GM23248 (cell line): ENCODE measurements at regions not wholly inside any gene's neighbourhood (a gene's known extent, or its start where the extent isn't known, plus 50 kb on each side); places are given as distances from the start of the nearest gene placed in this dataset.

Experiments
- DNase-seq: peaks from one replicate; pipeline ENCODE4 v3.0.0-alpha.2; 2015
- H2AFZ ChIP-seq: fragments of 200-600 bp; sonication (generic); 2 replicates; pipeline ENCODE4 v1.6.1; 2016; ENCODE audit warnings: antibody characterized with exemption
- H3F3A ChIP-seq: fragments of 200-600 bp; sonication (generic); 2 replicates; pipeline ENCODE4 v1.6.1; 2016; ENCODE audit warnings: mild to moderate bottlenecking, antibody characterized with exemption, mixed run types; ENCODE audit not compliant: insufficient read depth
- H3K27ac ChIP-seq: fragments of 200-600 bp; sonication (generic); 2 replicates; pipeline ENCODE4 v1.5.1; 2016; ENCODE audit warnings: mild to moderate bottlenecking
- H3K27me3 ChIP-seq: fragments of 200-600 bp; sonication (generic); replicated peaks from 2 replicates; pipeline ENCODE4 v1.6.1; 2016; ENCODE audit warnings: mild to moderate bottlenecking; ENCODE audit not compliant: insufficient read depth
- H3K36me3 ChIP-seq: fragments of 200-600 bp; sonication (generic); 2 replicates; pipeline ENCODE4 v1.6.1; 2016; ENCODE audit warnings: low read depth, mild to moderate bottlenecking
- H3K4me1 ChIP-seq: fragments of 200-600 bp; sonication (generic); 2 replicates; pipeline ENCODE4 v1.6.1; 2016; ENCODE audit warnings: mild to moderate bottlenecking; ENCODE audit not compliant: insufficient read depth
- H3K4me2 ChIP-seq: fragments of 200-600 bp; sonication (generic); one replicate; pipeline ENCODE4 v1.6.1; 2016; ENCODE audit warnings: mild to moderate bottlenecking; ENCODE audit not compliant: unreplicated experiment
- H3K4me3 ChIP-seq: fragments of 200-600 bp; sonication (generic); 2 replicates; pipeline ENCODE4 v1.5.1; 2016; ENCODE audit warnings: mild to moderate bottlenecking
- H3K79me2 ChIP-seq: fragments of 200-600 bp; sonication (generic); 2 replicates; pipeline ENCODE4 v1.6.1; 2016; ENCODE audit warnings: mild to moderate bottlenecking; ENCODE audit not compliant: insufficient read depth
- H3K9ac ChIP-seq: fragments of 200-600 bp; sonication (generic); 2 replicates; pipeline ENCODE4 v1.6.1; 2016; ENCODE audit warnings: mild to moderate bottlenecking
- H3K9me2 ChIP-seq: fragments of 200-600 bp; sonication (generic); 2 replicates; pipeline ENCODE4 v1.6.1; 2016; ENCODE audit warnings: mixed run types, mild to moderate bottlenecking, moderate library complexity; ENCODE audit not compliant: insufficient read depth
- H3K9me3 ChIP-seq: fragments of 200-600 bp; sonication (generic); one replicate; pipeline ENCODE4 v1.6.1; 2017; ENCODE audit warnings: low read depth
- H4K20me1 ChIP-seq: fragments of 200-600 bp; sonication (generic); 2 replicates; pipeline ENCODE4 v1.6.0; 2016; ENCODE audit not compliant: insufficient read depth
- EZH2 ChIP-seq: fragments of 200-600 bp; sonication (generic); IDR thresholded peaks from 2 replicates; pipeline ENCODE4 v1.6.1; 2018; ENCODE audit warnings: antibody characterized with exemption, mild to moderate bottlenecking; ENCODE audit not compliant: insufficient read depth, poor library complexity, severe bottlenecking
- EZH2phosphoT487 ChIP-seq: fragments of 200-600 bp; sonication (generic); IDR thresholded peaks from 2 replicates; pipeline ENCODE4 v1.6.1; 2018; ENCODE audit warnings: antibody characterized with exemption, moderate library complexity, mild to moderate bottlenecking, low read depth; ENCODE audit not compliant: insufficient read depth
- WGBS, 2 experiments: methylation state at CpG; one replicate each; pipeline ENCODE4 v1.1.6; 2015 to 2017; ENCODE audit warnings: low lambda C conversion rate in 2 of 2, low coverage in 1 of 2; ENCODE audit errors: missing lambda C conversion rate in 2 of 2; 5-methylcytosine and 5-hydroxymethylcytosine counted together
- in situ Hi-C: fragments of 300-500 bp; cut with MboI; formaldehyde crosslinking; loops from 2 replicates; pipeline ENCODE4 v1.15.0; 2020

- Histone ChIP-seq H3K36me3 (no peaks in the 10 kb centered on the region), H2AFZ (no peak overlapping the region), H3K27ac (no peak overlapping the region), H3F3A (no peaks in the 10 kb centered on the region), H3K9ac (no peak overlapping the region), H3K27me3 (no peaks in the 10 kb centered on the region), H3K4me1 (no peaks in the 10 kb centered on the region), H4K20me1 (no peaks in the 10 kb centered on the region), H3K9me2 (no peaks in the 10 kb centered on the region), H3K4me2 (no peak overlapping the region), H3K79me2 (no peaks in the 10 kb centered on the region), H3K4me3 (no peak overlapping the region), H3K9me3 (no peaks in the 10 kb centered on the region)
- TF ChIP-seq EZH2phosphoT487 (no peak), EZH2 (no peak)
- in situ Hi-C loops = no loop called here
- WGBS, 2 experiments = 47 to 60% methylated on average over 4 of the region's 4 CpGs
- no peak for DNase-seq
These were observed 696.9 kb upstream of the C9orf72 start for GRCh38 chr9:28270156-28270555.

- H3K9me2 ChIP-seq = no peaks in the 10 kb centered on the region
- TF ChIP-seq EZH2 (no peak), EZH2phosphoT487 (no peak)
- no peak for DNase-seq
- H3K4me2 ChIP-seq = no peak overlapping the region
- no peaks in the 10 kb centered on the region for H3K36me3 ChIP-seq
- no peaks in the 10 kb centered on the region for H3K9me3 ChIP-seq
- H3K79me2 ChIP-seq = no peaks in the 10 kb centered on the region
- WGBS, 2 experiments = 24 to 37% methylated on average over 4 of the region's 4 CpGs
- no peaks in the 10 kb centered on the region for H3K27me3 ChIP-seq
- no peaks in the 10 kb centered on the region for H3K4me1 ChIP-seq
- H3K27ac ChIP-seq = no peak overlapping the region
- H2AFZ ChIP-seq = no peak overlapping the region
- no peaks in the 10 kb centered on the region for H4K20me1 ChIP-seq
- H3F3A ChIP-seq = no peaks in the 10 kb centered on the region
- in situ Hi-C loops = no loop called here
- H3K9ac ChIP-seq = no peak overlapping the region
- H3K4me3 ChIP-seq = no peak overlapping the region
These were observed 698.8 kb upstream of the C9orf72 start for GRCh38 chr9:28272127-28272526.

GRCh38 chr9:28287455-28287854, 714.2 kb upstream of the C9orf72 start:
- Histone ChIP-seq H3K36me3 (no peaks in the 10 kb centered on the region), H3K9ac (no peak overlapping the region), H4K20me1 (no peaks in the 10 kb centered on the region), H3K4me2 (no peak overlapping the region), H3K79me2 (no peaks in the 10 kb centered on the region), H2AFZ (no peak overlapping the region), H3K4me1 (no peaks in the 10 kb centered on the region), H3F3A (no peaks in the 10 kb centered on the region), H3K27me3 (no peaks in the 10 kb centered on the region), H3K4me3 (no peak overlapping the region), H3K27ac (no peak overlapping the region), H3K9me2 (no peaks in the 10 kb centered on the region), H3K9me3 (no peaks in the 10 kb centered on the region)
- TF ChIP-seq EZH2phosphoT487 = no peak
- no peak for TF ChIP-seq EZH2
- no peak for DNase-seq
- WGBS, 2 experiments = 45 to 47% methylated on average over 4 of the region's 4 CpGs
- in situ Hi-C loops = no loop called here

GRCh38 chr9:28289746-28290145, 716.5 kb upstream of the C9orf72 start:
- no peak for TF ChIP-seq EZH2
- TF ChIP-seq EZH2phosphoT487 = no peak
- Histone ChIP-seq H3K9ac (no peak overlapping the region), H3K4me2 (no peak overlapping the region), H3K79me2 (no peaks in the 10 kb centered on the region), H3K4me3 (no peak overlapping the region), H3K27ac (no peak overlapping the region), H2AFZ (no peak overlapping the region), H3K27me3 (no peaks in the 10 kb centered on the region), H3K4me1 (no peaks in the 10 kb centered on the region), H3K9me2 (no peaks in the 10 kb centered on the region), H3K9me3 (no peaks in the 10 kb centered on the region), H4K20me1 (no peaks in the 10 kb centered on the region), H3K36me3 (no peaks in the 10 kb centered on the region), H3F3A (no peaks in the 10 kb centered on the region)
- in situ Hi-C loops = no loop called here
- no peak for DNase-seq

- no peaks in the 10 kb centered on the region for H3K9me2 ChIP-seq
- H3K4me3 ChIP-seq = no peak overlapping the region
- no peaks in the 10 kb centered on the region for H3K27me3 ChIP-seq
- in situ Hi-C loops = no loop called here
- 24 to 25% methylated on average over 3 of the region's 3 CpGs for WGBS, 2 experiments
- H3K79me2 ChIP-seq = no peaks in the 10 kb centered on the region
- no peaks in the 10 kb centered on the region for H4K20me1 ChIP-seq
- H3K4me1 ChIP-seq = no peaks in the 10 kb centered on the region
- H3K36me3 ChIP-seq = no peaks in the 10 kb centered on the region
- TF ChIP-seq EZH2phosphoT487 (no peak), EZH2 (no peak)
- H2AFZ ChIP-seq = no peak overlapping the region
- H3F3A ChIP-seq = no peaks in the 10 kb centered on the region
- no peak for DNase-seq
- H3K9ac ChIP-seq = no peak overlapping the region
- H3K4me2 ChIP-seq = no peak overlapping the region
- no peaks in the 10 kb centered on the region for H3K9me3 ChIP-seq
- H3K27ac ChIP-seq = no peak overlapping the region
These were observed 720.2 kb upstream of the C9orf72 start for GRCh38 chr9:28293369-28294090.
